H9 (cell line): ENCODE measurements at regions not wholly inside any gene's neighbourhood (a gene's known extent, or its start where the extent isn't known, plus 50 kb on each side); places are given as distances from the start of the nearest gene placed in this dataset.

Experiments
- DNase-seq: peaks from one replicate; pipeline ENCODE4 v3.0.0-alpha.2; 2017
- H2AFZ ChIP-seq: one replicate; pipeline ENCODE4 v1.6.1; 2013; ENCODE audit warnings: mild to moderate bottlenecking, low read length, control low read depth, moderate library complexity
- H2AK5ac ChIP-seq: 2 replicates; pipeline ENCODE4 v1.6.1; 2013; ENCODE audit warnings: low read length, control low read depth, mixed read lengths; ENCODE audit not compliant: insufficient read length
- H2BK120ac ChIP-seq: one replicate; pipeline ENCODE4 v1.6.1; 2013; ENCODE audit warnings: low read depth, mild to moderate bottlenecking, low read length, control low read depth, inconsistent platforms; ENCODE audit not compliant: poor library complexity, severe bottlenecking
- H2BK12ac ChIP-seq: 2 replicates; pipeline ENCODE4 v1.6.1; 2013; ENCODE audit warnings: low read length, control low read depth, mixed read lengths, low read depth; ENCODE audit not compliant: insufficient read length
- H2BK15ac ChIP-seq: 2 replicates; pipeline ENCODE4 v1.6.1; 2013; ENCODE audit warnings: low read depth, low read length, control low read depth
- H2BK20ac ChIP-seq: one replicate; pipeline ENCODE4 v1.6.1; 2013; ENCODE audit warnings: low read depth, mild to moderate bottlenecking, low read length, control low read depth, inconsistent platforms; ENCODE audit not compliant: poor library complexity, severe bottlenecking
- H2BK5ac ChIP-seq: 2 replicates; pipeline ENCODE4 v1.6.1; 2013; ENCODE audit warnings: low read length, control low read depth, mixed read lengths; ENCODE audit not compliant: insufficient read length
- H3K14ac ChIP-seq: 2 replicates; pipeline ENCODE4 v1.6.1; 2013; ENCODE audit warnings: low read length, control low read depth; ENCODE audit not compliant: insufficient read depth
- H3K18ac ChIP-seq: 2 replicates; pipeline ENCODE4 v1.6.1; 2013; ENCODE audit warnings: low read depth, mild to moderate bottlenecking, mixed read lengths, low read length, control low read depth; ENCODE audit not compliant: insufficient read length
- H3K23ac ChIP-seq: 2 replicates; pipeline ENCODE4 v1.6.1; 2013; ENCODE audit warnings: low read length, control low read depth, mixed read lengths, low read depth; ENCODE audit not compliant: insufficient read length
- H3K23me2 ChIP-seq: 2 replicates; pipeline ENCODE4 v1.6.1; 2013; ENCODE audit warnings: low read depth, mild to moderate bottlenecking, mixed read lengths, low read length, control low read depth; ENCODE audit not compliant: insufficient read length, poor library complexity, severe bottlenecking
- H3K27ac ChIP-seq: 2 replicates; pipeline ENCODE4 v1.5.1; 2013; ENCODE audit warnings: low read length, control low read depth, mixed read lengths, low read depth; ENCODE audit not compliant: insufficient read length
- H3K27me3 ChIP-seq: 2 replicates; pipeline ENCODE4 v1.6.1; 2013; ENCODE audit warnings: low read length, control low read depth, inconsistent platforms; ENCODE audit not compliant: insufficient read depth
- H3K4ac ChIP-seq: 2 replicates; pipeline ENCODE4 v1.6.1; 2013; ENCODE audit warnings: low read depth, mild to moderate bottlenecking, control low read depth, inconsistent platforms, low read length, moderate library complexity
- H3K4me1 ChIP-seq: 2 replicates; pipeline ENCODE4 v1.6.1; 2013; ENCODE audit warnings: low read length, control low read depth, inconsistent platforms; ENCODE audit not compliant: insufficient read depth
- H3K4me2 ChIP-seq: 2 replicates; pipeline ENCODE4 v1.6.1; 2013; ENCODE audit warnings: low read length, control low read depth, mixed read lengths; ENCODE audit not compliant: insufficient read length, insufficient read depth
- H3K56ac ChIP-seq: 2 replicates; pipeline ENCODE4 v1.6.1; 2013; ENCODE audit warnings: low read depth, mild to moderate bottlenecking, mixed read lengths, low read length, control low read depth; ENCODE audit not compliant: insufficient read length
- H3K79me1 ChIP-seq: 2 replicates; pipeline ENCODE4 v1.6.1; 2013; ENCODE audit warnings: low read depth, mild to moderate bottlenecking, moderate library complexity, low read length, control low read depth, inconsistent platforms; ENCODE audit not compliant: insufficient read depth, poor library complexity, severe bottlenecking
- H3K79me2 ChIP-seq: 2 replicates; pipeline ENCODE4 v1.6.1; 2013; ENCODE audit warnings: low read length, control low read depth, inconsistent platforms; ENCODE audit not compliant: insufficient read depth
- H3K9ac ChIP-seq: 2 replicates; pipeline ENCODE4 v1.6.1; 2013; ENCODE audit warnings: low read length, control low read depth, mixed read lengths; ENCODE audit not compliant: insufficient read length; ENCODE audit errors: extremely low read depth
- H3K9me3 ChIP-seq: one replicate; pipeline ENCODE4 v1.6.1; 2013; ENCODE audit warnings: low read depth, low read length, inconsistent platforms; ENCODE audit not compliant: control insufficient read depth
- H3T11ph ChIP-seq: one replicate; pipeline ENCODE4 v1.6.1; 2013; ENCODE audit warnings: mild to moderate bottlenecking, low read length, control low read depth, inconsistent platforms
- H4K20me1 ChIP-seq: one replicate; pipeline ENCODE4 v1.6.1; 2013; ENCODE audit not compliant: control insufficient read depth, insufficient read length, insufficient read depth
- H4K5ac ChIP-seq: 2 replicates; pipeline ENCODE4 v1.6.1; 2013; ENCODE audit warnings: low read depth, mild to moderate bottlenecking, mixed read lengths, low read length, control low read depth; ENCODE audit not compliant: insufficient read length
- H4K8ac ChIP-seq: replicated peaks from 2 replicates; pipeline ENCODE4 v1.6.1; 2013; ENCODE audit warnings: low read length, control low read depth, mixed read lengths, low read depth; ENCODE audit not compliant: insufficient read length
- H4K91ac ChIP-seq: 2 replicates; pipeline ENCODE4 v1.6.1; 2013; ENCODE audit warnings: low read depth, mild to moderate bottlenecking, moderate library complexity, mixed read lengths, low read length, control low read depth; ENCODE audit not compliant: insufficient read length
- H3K27ac Mint-ChIP-seq, 3 experiments: 2 replicates in 2 of 3; 3 replicates in 1 of 3; pipeline ENCODE4 v1.8.0; 2020 to 2021; ENCODE audit warnings: mixed read lengths in 3 of 3, mild to moderate bottlenecking in 1 of 3, moderate library complexity in 1 of 3
- H3K27me3 Mint-ChIP-seq: 2 replicates; pipeline ENCODE4 v1.8.0; 2021; ENCODE audit warnings: low read depth, mild to moderate bottlenecking, moderate library complexity, mixed read lengths
- H3K36me3 Mint-ChIP-seq, 3 experiments: 2 replicates in 2 of 3; 3 replicates in 1 of 3; pipeline ENCODE4 v1.8.0; 2020 to 2021; ENCODE audit warnings: low read depth in 3 of 3, mixed read lengths in 3 of 3; ENCODE audit not compliant: insufficient read depth in 1 of 3
- H3K4me1 Mint-ChIP-seq, 2 experiments: 2 replicates each; pipeline ENCODE4 v1.8.0; 2020; ENCODE audit warnings: mixed read lengths in 2 of 2
- H3K4me3 Mint-ChIP-seq, 2 experiments: 2 replicates in 1 of 2; 3 replicates in 1 of 2; pipeline ENCODE4 v1.8.0; 2020 to 2021; ENCODE audit warnings: mild to moderate bottlenecking in 2 of 2, mixed read lengths in 2 of 2, moderate library complexity in 1 of 2
- H3K9me3 Mint-ChIP-seq, 2 experiments: 2 replicates in 1 of 2; 3 replicates in 1 of 2; pipeline ENCODE4 v1.8.0; 2020; ENCODE audit warnings: mild to moderate bottlenecking in 2 of 2, mixed read lengths in 2 of 2, moderate library complexity in 1 of 2
- CTCF ChIP-seq: fragments of 200-600 bp; sonication (generic); conservative IDR thresholded peaks from 3 replicates; pipeline ENCODE4 v1.8.0; 2021; ENCODE audit warnings: antibody characterized with exemption, mild to moderate bottlenecking
- WGBS: extraction: QIAGEN DNeasy Blood & Tissue Kit; methylation state at CpG from one replicate; pipeline ENCODE4 v1.1.7; 2013; ENCODE audit warnings: missing lambda C conversion rate, low lambda C conversion rate, mixed read lengths; ENCODE audit not compliant: insufficient read length; ENCODE audit errors: extremely low coverage; 5-methylcytosine and 5-hydroxymethylcytosine counted together

GRCh38 chr3:23659274-23659673 is 146.5 kb upstream of the UBE2E1 start:
- H2BK120ac ChIP-seq = no peak overlapping the region
- no peak overlapping the region for H3K4me3 Mint-ChIP-seq

More at GRCh38 chr3:23659274-23659673, 146.5 kb upstream of the UBE2E1 start:
- Histone ChIP-seq H4K91ac (no peak overlapping the region), H4K5ac (no peak overlapping the region), H3K27ac (no peak overlapping the region), H3K56ac (no peak overlapping the region), H3T11ph (no peak overlapping the region), H3K79me2 (no peaks in the 10 kb centered on the region; the same call in 1 of the 2 replicates), H3K23ac (no peak overlapping the region), H3K14ac (no peak overlapping the region), H3K4me1 (no peaks in the 10 kb centered on the region), H3K18ac (no peak overlapping the region), H3K4me2 (no peak overlapping the region), H2BK15ac (no peak overlapping the region), H4K20me1 (no peaks in the 10 kb centered on the region), H2AK5ac (no peak overlapping the region), H3K27me3 (no peaks in the 10 kb centered on the region), H2AFZ (no peak overlapping the region), H2BK12ac (no peak overlapping the region), H3K79me1 (no peaks in the 10 kb centered on the region), H2BK5ac (no peak overlapping the region), H2BK20ac (no peak overlapping the region), H4K8ac (no peak overlapping the region), H3K4ac (no peak overlapping the region), H3K9ac (no peak overlapping the region), H3K9me3 (no peaks in the 10 kb centered on the region), H3K23me2 (no peaks in the 10 kb centered on the region)
- Mint-ChIP-seq H3K36me3 (peaks cover 5 to 6% (median 5%) of the 10 kb centered on the region in 3 experiments; a peak in 6 of 7 replicates), H3K27me3 (no peaks in the 10 kb centered on the region; the same call in 1 of the 2 replicates), H3K4me1 (no peaks in the 10 kb centered on the region), H3K9me3 (peaks cover 12 to 16% of the 10 kb centered on the region in 2 experiments; a peak in 4 of 5 replicates), H3K27ac (no peak overlapping the region)
- DNase-seq = no peak
- no peak for TF ChIP-seq CTCF
- whole genome bisulfite sequencing = no CpG with 5 or more reads among the region's 8 CpGs
